Fibroblast of villous mesenchyme (primary cell): ENCODE measurements at regions not wholly inside any gene's neighbourhood (a gene's known extent, or its start where the extent isn't known, plus 50 kb on each side); places are given as distances from the start of the nearest gene placed in this dataset.

Experiments
- DNase-seq: peaks from one replicate; pipeline ENCODE4 v3.0.0-alpha.2; 2010; ENCODE audit warnings: low read depth
- H3K4me3 ChIP-seq: 2 replicates; pipeline ENCODE4 v1.5.1; 2011; ENCODE audit warnings: low read depth, mild to moderate bottlenecking, low read length
- TF ChIP-seq, protein P1 (sequence below): IDR thresholded peaks from 2 replicates; pipeline ENCODE4 v1.5.1; 2012; ENCODE audit warnings: low read depth, mild to moderate bottlenecking, low read length; ENCODE audit not compliant: insufficient read depth

DNA sequence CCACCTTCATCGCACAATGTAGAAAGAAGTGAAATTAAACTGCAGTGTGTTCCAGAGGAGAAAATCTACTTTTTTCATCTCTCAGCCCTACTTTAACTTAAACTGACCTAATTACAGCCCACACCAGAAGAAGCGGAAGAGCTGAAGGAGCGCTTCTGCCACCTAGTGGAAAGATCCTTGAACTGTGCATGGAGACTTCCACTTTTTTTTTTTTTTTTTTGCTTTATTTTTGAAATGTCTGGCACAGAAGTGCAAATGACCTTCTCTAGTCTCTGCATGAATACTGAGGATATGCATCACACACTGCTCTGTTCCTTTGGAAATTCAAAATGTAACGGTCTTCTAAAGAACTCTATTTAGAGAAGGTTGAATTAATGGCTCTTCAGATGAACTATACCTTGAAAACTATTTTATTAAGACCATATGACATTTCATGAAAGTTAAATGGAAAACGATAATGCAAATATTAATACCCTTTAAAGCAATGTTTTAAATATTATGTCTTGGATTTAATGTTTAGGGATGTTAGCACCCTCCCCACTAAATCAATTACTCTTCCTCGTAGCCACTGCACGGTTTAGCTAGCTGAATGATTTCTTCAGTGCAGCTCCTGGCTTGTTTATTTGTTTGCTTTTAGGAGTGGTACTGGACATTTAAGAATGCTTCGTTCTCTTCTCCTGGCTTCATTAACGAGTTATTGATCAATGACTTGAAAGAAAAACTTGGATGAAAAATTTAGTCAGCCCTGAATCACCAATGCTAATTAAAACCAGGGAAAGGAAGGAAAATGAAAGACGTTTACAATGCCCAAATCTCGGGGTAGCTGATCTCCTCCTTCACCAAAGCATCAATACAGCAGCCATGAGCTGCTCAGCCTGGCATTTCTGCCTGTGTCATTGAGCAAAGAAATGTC is 569.6 kb upstream of the GJE1 start:
- peak; percentile 89 for DNase-seq
- TF ChIP-seq, protein P1, sequence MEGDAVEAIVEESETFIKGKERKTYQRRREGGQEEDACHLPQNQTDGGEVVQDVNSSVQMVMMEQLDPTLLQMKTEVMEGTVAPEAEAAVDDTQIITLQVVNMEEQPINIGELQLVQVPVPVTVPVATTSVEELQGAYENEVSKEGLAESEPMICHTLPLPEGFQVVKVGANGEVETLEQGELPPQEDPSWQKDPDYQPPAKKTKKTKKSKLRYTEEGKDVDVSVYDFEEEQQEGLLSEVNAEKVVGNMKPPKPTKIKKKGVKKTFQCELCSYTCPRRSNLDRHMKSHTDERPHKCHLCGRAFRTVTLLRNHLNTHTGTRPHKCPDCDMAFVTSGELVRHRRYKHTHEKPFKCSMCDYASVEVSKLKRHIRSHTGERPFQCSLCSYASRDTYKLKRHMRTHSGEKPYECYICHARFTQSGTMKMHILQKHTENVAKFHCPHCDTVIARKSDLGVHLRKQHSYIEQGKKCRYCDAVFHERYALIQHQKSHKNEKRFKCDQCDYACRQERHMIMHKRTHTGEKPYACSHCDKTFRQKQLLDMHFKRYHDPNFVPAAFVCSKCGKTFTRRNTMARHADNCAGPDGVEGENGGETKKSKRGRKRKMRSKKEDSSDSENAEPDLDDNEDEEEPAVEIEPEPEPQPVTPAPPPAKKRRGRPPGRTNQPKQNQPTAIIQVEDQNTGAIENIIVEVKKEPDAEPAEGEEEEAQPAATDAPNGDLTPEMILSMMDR, result peak; percentile 85
- no peak overlapping the region for H3K4me3 ChIP-seq

DNA sequence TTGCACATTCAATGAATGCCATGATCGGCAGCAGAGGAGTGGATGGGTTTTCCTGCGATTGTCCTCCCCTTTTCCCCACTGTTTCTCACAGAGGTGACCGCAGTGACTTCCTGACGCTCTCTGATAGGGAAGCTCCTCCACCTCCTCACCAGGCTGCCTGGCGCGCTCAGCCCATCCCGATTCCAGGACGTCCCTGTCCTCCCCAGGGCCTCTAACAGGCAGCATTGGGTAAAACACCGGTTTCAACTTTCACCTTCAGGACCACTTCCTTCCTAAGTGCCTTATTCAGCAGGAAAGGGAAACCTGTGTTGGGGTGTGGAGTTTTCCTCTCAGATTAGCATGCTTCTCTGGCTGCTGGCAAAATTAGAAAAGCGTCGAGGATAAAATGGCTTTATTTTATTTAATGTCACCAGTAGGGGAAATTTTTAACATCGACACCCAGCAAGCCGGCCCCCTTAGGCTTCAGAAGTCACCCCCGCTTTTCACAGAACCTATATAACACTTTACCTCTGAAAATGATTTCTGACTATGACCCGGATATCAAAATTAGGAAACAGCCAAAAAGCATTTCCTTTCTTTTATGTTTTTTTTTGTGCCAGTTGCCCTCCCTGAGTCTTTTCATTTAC is 570.4 kb upstream of the GJE1 start:
- no peak for DNase-seq
- TF ChIP-seq, protein P1, result no peak
- no peak overlapping the region for H3K4me3 ChIP-seq

DNA sequence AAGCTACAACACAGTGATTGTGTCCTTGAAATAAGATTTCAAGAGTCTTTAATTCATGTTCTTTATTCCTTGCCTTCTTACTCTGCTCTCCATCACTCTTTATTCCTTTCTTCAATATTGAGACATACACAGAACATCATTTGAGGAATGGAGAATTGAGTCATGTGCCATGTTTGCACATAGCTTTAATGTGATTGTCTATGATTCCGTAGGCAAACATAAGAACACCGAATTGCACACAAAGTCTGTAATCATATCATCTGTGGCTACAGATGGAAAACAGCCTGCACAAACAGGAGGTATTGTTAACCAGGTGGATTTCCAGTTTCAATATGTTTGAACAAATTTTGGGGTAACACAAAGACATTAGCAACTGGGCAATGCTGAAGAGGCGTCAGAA is 571.6 kb upstream of the GJE1 start:
- no peak overlapping the region for H3K4me3 ChIP-seq
- DNase-seq, result no peak
- TF ChIP-seq, protein P1, result no peak

DNA sequence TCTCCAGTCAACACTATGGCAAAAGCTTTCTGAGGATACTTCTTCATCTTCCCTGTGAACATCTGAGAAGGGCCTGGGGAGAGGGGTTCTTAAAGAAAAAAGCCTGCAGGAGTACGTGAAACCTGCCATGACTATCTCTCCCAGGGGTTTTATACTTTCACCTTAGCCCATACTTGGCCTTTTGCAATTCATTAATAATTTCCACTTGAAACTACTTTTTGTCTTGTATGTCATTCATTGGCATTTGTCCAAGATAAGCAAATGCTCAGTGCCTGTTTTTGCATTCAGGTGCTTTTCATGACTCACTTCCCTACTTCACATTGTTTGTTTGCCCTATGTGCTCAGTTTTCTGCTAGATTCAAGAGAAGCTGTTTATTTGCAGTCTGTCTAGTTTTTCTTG is 580.3 kb upstream of the GJE1 start:
- TF ChIP-seq, protein P1, result no peak
- DNase-seq, result peak; percentile 72
- no peak overlapping the region for H3K4me3 ChIP-seq

DNA sequence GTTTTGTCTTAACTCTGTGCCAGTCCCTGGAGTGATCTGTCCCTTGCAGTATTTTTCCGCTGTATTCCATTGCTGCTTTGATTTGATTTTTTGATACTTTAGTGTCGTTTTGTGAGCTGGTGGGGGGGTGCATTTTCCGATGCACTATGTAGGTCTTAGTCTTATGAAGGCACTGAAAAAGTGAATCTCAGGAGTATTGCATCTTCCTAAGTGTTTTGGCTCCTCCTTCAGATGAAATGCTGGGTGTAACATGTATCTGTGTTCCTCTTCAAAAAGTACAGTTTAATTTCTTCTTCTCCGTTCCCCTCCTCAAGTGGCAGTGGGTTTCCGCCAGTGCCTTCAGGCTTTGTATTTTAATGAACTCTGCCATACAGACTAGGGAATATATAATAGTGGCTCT is 580.7 kb upstream of the GJE1 start:
- TF ChIP-seq, protein P1, result no peak
- H3K4me3 ChIP-seq, result no peak overlapping the region
- DNase-seq, result no peak

DNA sequence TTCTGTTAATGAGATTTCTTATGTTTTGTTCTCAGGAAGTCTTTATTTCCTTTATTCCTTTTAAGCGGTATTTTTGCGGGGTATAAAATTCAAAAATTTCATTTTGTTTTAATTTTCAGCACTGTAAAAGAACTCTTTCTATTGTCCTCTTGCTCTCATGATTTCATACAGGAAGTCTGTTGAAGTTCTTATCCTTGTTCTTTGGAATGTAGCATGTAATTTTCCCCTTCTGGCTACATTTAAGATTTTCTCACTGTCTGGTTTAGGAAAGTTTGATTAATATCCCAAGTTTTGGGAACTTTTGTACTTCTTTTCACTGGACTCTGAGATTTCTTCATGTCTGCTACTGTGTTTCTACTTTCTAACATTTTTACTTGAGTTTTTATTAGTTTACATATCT is 581.4 kb upstream of the GJE1 start:
- peak; percentile 34 for DNase-seq

More for the DNA sequence above, 581.4 kb upstream of the GJE1 start:
- TF ChIP-seq, protein P1, result no peak
- no peak overlapping the region for H3K4me3 ChIP-seq
